Stimulated activated CD4-positive, alpha-beta T cell treated with anti-CD3 and anti-CD28 coated beads, TNF-alpha, amount 100 ng/mL, for 24 hours (primary cell): ENCODE measurements at regions not wholly inside any gene's neighbourhood (a gene's known extent, or its start where the extent isn't known, plus 50 kb on each side); places are given as distances from the start of the nearest gene placed in this dataset.

ENCODE experiments used
- DNase-seq, 3 experiments: peaks; one replicate each; pipeline ENCODE4 v3.0.0-alpha.2; 2020; ENCODE audit warnings: low read depth in 3 of 3

- no peak for DNase-seq
Observed at GRCh38 chr4:85260064-85260463, 214.9 kb upstream of the ARHGAP24 start.

GRCh38 chr4:85265234-85265633, 209.7 kb upstream of the ARHGAP24 start:
- no peak for DNase-seq

GRCh38 chr4:85268188-85268587, 206.8 kb upstream of the ARHGAP24 start:
- no peak for DNase-seq

- DNase-seq = no peak
Observed at GRCh38 chr4:85268961-85269360, 206.0 kb upstream of the ARHGAP24 start.

- DNase-seq = no peak
Observed at GRCh38 chr4:85274955-85275354, 200.0 kb upstream of the ARHGAP24 start.

- no peak for DNase-seq
Observed at GRCh38 chr4:85280963-85281362, 194.0 kb upstream of the ARHGAP24 start.

GRCh38 chr4:85291226-85291625, 183.7 kb upstream of the ARHGAP24 start:
- DNase-seq = no peak

GRCh38 chr4:85298037-85298436, 176.9 kb upstream of the ARHGAP24 start:
- DNase-seq = no peak

- DNase-seq = no peak
Observed at GRCh38 chr4:85302193-85302736, 172.7 kb upstream of the ARHGAP24 start.

GRCh38 chr4:85302756-85303155, 172.2 kb upstream of the ARHGAP24 start:
- no peak for DNase-seq

- DNase-seq = no peak
Observed at GRCh38 chr4:85318415-85318814, 156.5 kb upstream of the ARHGAP24 start.

GRCh38 chr4:85358831-85359230, 116.1 kb upstream of the ARHGAP24 start:
- DNase-seq = no peak

- DNase-seq = no peak
Observed at GRCh38 chr4:85362550-85362949, 112.4 kb upstream of the ARHGAP24 start.

- DNase-seq = no peak
Observed at GRCh38 chr4:85367815-85368214, 107.1 kb upstream of the ARHGAP24 start.

- DNase-seq = no peak
Observed at GRCh38 chr4:85368240-85368639, 106.7 kb upstream of the ARHGAP24 start.

GRCh38 chr4:85368932-85369331, 106.0 kb upstream of the ARHGAP24 start:
- DNase-seq = no peak

- no peak for DNase-seq
Observed at GRCh38 chr4:85369703-85370380, 105.1 kb upstream of the ARHGAP24 start.

- DNase-seq = no peak
Observed at GRCh38 chr4:85370400-85371032, 104.4 kb upstream of the ARHGAP24 start.

- no peak for DNase-seq
Observed at GRCh38 chr4:85372966-85373365, 102.0 kb upstream of the ARHGAP24 start.

GRCh38 chr4:85376285-85376684, 98.7 kb upstream of the ARHGAP24 start:
- DNase-seq = no peak

- DNase-seq = no peak
Observed at GRCh38 chr4:85381968-85382367, 93.0 kb upstream of the ARHGAP24 start.

- no peak for DNase-seq
Observed at GRCh38 chr4:85391071-85391470, 83.9 kb upstream of the ARHGAP24 start.
